Caki2 (cell line): ENCODE measurements at regions not wholly inside any gene's neighbourhood (a gene's known extent, or its start where the extent isn't known, plus 50 kb on each side); places are given as distances from the start of the nearest gene placed in this dataset.
"Not testable (repeated sequence)": the region's sequence is repeated elsewhere in the genome, so short reads cannot be mapped to it uniquely, and the experiment has no call there.

Experiments
- DNase-seq: peaks from one replicate; pipeline ENCODE4 v3.0.0-alpha.2; 2015; ENCODE audit warnings: low read depth
- in situ Hi-C: cut with HindIII; loops from 2 replicates; pipeline ENCODE4 v1.10.0; 2016; ENCODE audit warnings: low sequenced_read_pairs, low pct_unique_long_range_greater_than_20kb, mixed read lengths

DNA sequence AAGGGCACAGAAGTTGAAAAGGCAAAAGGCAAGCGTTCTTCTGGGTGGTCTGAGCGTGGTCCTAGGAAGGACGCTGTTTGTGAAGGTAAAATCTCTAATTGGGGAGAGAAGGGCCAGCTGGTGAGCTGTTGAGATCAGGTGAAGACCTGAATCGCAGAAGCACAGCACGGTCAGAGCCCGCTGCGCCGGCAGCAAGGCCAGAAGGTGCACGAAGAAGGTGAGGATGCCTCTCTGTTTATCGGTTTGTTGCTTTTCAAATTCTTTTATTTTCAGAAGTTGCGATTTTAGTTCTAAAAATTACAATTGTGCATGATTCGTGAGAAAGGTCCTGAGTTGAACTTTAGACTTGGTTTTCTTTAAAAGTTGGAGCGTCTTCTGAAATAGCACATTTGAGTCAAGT lies 247.8 kb upstream of the FOXK1 start:
- DNase-seq = no peak
- in situ Hi-C loops = no loop called here

DNA sequence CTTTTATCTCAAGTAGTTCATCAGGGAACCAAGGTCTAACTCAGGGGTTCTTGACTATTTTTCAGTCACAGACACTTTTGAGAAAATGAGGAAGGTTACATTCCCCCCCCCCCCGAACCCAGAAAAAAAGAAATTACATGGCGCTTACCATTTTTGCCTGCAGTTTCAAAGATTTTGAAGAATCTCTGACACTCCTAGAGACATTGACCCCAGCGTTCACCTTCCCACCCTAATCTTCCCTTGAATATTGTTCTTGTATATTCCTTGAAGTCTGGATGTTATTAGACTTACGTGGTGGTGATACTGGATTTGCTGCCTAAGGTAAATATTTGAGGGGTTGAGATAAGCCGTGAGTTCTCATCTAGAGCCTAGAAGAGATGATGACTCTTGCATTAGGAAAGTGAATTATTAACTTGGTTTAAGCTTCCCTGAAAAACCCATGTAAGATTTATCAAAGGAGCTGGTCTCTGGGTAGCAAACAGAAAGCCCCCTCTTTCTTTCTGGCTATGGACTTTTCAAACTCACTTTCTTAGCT lies 245.7 kb upstream of the FOXK1 start:
- in situ Hi-C loops = no loop called here
- no peak for DNase-seq

GRCh38 chr7:4436936-4437335 lies 245.2 kb upstream of the FOXK1 start:
- no peak for DNase-seq
- in situ Hi-C loops = no loop called here

GRCh38 chr7:4437916-4438315 lies 244.2 kb upstream of the FOXK1 start:
- in situ Hi-C loops = no loop called here
- DNase-seq = no peak

- DNase-seq = no peak
- in situ Hi-C loops = no loop called here
Observed at GRCh38 chr7:4438723-4439245, 243.3 kb upstream of the FOXK1 start.

GRCh38 chr7:4439444-4439843 lies 242.7 kb upstream of the FOXK1 start:
- in situ Hi-C loops = no loop called here
- no peak for DNase-seq

DNA sequence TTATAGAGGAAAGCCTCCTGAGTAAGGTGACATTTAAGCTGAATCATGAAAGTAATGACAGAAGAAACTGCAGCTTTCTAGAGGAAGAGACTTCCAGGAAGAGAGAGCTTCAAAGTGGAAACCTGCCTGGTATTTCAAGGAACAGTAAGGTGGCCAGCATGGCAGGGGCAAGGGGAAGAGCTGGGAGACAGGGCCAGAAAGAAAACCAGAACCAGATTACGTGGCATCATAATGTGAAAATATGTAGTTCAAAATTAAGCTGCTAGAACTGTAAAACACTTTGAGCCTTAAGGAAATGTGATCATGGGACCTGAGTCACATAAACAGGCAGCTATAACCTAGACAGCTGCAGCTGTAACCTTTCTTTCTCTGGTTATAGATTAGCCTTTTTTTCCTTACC lies 238.0 kb upstream of the FOXK1 start:
- DNase-seq = no peak
- in situ Hi-C loops = no loop called here

DNA sequence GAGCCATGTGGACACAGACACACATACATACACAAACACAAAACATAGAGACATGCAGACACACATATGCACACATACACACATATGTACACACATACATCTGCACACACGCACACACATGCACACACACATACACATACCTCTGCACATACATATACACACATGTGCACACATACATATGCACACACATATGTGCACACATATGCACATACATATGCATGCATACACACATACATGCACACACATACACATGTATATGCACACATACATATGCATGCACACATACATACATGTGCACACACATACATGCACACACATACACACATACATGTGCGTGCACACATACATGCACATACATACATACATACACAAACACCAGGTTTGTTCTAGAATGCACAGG lies 236.3 kb upstream of the FOXK1 start:
- in situ Hi-C loops = no loop called here
- no peak for DNase-seq

- in situ Hi-C loops = no loop called here
- DNase-seq = no peak
Observed at GRCh38 chr7:4449263-4449662, 232.8 kb upstream of the FOXK1 start.

DNA sequence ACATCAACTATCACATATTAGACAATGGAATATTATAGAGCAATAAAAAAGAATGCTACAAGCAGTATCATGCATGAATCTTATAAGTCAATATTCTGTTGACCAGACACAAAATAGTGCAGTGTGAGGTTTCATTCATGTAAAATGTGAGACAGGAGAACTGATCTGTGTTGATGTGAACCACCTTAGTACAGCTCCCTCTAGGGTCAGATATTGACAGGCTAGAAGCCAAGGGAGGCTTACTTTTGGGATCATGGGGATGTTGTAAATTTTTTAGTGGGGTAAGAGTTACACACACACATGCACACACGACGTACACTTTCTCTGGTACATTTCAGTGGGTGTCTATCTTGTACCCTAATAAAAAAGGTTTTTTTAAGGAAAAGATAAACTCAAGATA lies 231.6 kb upstream of the FOXK1 start:
- in situ Hi-C loops = no loop called here

GRCh38 chr7:4460597-4460996 lies 221.5 kb upstream of the FOXK1 start:
- no peak for DNase-seq
- in situ Hi-C loops = no loop called here

More for the DNA sequence above, 231.6 kb upstream of the FOXK1 start:
- no peak for DNase-seq

DNA sequence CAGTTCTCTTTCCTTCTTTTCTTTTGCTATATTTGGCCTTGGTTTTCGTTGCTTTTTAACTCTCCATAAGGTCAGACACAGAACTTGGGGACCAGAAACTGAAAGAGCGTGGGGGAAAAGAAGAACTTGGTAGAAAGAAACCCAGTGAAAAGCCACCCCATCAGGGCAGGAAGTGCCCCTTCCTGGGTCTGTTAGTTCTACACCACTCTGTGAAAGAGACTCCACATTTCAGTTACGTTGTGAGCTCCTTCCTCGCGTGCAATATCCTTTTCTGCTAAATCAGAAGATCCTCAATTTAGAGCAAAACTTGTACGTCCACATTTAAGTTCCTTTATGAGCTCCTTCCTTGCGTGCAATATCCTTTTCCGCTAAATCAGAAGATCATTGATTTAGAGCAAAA lies 220.6 kb upstream of the FOXK1 start:
- DNase-seq = no peak
- in situ Hi-C loops = no loop called here

DNA sequence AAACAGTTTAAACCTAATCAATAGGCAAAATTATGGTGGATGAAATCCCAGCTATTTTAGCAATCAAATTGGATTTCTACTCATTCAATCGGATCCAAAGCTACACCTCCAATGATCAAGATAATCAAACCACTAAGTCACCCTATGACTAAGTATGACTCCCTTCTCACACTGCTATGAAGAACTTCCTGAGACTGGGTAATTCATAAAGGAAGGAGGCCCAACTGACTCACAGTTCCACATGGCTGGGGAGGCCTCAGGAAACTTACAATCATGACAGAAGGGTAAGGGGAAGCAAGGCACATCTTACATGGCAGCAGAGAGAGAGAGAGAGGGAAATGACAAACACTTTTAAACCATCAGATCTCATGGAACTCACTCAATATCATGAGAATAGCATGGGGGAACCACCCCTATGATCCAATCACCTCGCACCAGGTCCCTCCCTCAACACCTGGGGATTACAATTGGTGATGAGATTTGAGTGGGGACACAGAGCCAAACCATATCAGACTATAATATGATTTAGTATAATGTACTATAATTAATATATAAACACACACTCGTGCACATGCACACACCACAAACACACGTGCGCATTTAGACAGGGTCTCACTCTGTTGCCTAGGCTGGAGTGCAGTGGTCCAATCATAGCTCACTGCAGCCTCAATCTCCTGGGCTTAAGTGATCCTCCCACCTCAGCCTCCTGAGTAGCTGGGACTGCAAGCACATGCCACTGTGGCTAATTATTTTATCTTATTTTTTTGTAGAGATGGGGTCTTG lies 213.6 kb upstream of the FOXK1 start:
- no peak for DNase-seq
- in situ Hi-C loops = no loop called here

DNA sequence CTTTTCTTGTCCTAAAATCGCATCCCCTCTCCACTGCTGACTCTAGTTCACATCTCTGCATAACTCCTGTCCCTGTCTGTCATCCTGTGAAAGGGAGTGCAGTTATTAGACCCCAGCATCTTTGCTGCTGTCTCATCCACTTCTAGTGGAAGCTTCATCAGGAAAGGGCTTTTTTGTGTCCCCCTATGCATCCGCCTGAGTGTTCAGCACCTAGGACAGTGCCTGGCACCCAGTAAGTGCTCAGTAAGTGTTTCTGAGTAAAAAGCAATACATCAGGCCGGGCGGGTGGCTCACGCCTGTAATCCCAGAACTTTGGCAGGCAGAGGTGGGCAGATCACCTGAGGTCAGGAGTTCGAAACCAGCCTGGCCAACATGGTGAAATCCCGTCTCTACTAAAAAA lies 211.8 kb upstream of the FOXK1 start:
- DNase-seq = no peak
- in situ Hi-C loops = no loop called here

DNA sequence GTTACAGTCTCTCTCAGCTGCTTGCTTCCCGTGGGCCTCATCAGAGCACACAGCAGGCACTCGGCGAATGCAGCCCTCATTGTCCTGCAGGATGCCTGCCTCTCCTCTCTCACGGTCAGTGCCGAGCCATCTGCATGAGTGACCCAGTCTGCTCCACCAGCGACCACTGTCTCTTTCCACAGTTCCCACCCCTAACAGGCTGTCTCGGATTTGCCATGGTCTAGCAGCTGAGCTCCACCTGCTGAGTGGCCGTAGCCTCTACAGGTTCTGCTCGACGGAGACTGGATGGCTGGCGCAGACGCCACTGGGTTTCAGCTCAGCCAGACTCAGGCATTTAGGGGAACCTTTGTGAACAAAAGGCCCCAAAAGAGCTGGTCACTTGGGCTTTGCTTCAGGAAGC lies 209.4 kb upstream of the FOXK1 start:
- DNase-seq = no peak
- in situ Hi-C loops = no loop called here

- in situ Hi-C loops = no loop called here
- peak; percentile 66 for DNase-seq
Observed at GRCh38 chr7:4479367-4480039, 202.6 kb upstream of the FOXK1 start.

DNA sequence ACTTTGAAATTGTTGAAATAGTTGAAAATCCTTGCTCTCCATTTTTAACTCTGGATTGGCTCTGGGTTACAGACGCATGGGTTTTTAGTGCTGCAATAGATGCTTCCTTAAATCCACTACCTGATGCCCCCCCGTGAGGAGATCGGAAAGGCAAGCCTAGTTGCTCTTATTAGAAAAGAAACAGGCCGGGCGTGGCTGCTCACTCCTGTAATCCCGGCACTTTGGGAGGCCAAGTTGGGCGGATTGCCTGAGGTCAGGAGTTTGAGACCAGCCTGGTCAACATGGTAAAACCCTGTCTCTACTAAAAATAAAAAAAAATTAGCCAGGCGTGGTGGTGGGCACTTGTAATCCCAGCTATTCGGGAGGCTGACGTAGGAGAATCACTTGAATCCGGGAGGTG lies 202.0 kb upstream of the FOXK1 start:
- in situ Hi-C loops, DNase-seq: not testable (repeated sequence)

DNA sequence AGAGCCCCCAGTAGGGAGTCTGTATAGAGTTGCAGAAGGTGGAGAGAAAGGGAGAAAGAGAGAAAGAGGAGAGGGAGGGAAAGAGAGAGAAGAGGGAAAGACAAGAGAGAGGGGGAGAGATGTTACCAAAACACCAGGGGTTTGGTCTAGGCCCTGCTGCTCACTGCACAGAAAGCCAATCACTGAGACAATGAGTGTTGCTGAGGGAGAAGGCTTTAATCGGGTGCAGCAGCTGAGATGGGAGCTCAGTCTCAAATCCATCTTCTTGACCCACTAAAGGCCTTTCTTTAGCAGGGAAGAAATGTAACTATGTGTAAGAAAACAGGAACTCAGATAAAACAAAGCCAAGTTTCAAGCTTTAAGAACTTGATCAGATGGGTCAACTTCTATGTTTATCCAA lies 198.2 kb upstream of the FOXK1 start:
- in situ Hi-C loops = no loop called here
- DNase-seq = no peak

DNA sequence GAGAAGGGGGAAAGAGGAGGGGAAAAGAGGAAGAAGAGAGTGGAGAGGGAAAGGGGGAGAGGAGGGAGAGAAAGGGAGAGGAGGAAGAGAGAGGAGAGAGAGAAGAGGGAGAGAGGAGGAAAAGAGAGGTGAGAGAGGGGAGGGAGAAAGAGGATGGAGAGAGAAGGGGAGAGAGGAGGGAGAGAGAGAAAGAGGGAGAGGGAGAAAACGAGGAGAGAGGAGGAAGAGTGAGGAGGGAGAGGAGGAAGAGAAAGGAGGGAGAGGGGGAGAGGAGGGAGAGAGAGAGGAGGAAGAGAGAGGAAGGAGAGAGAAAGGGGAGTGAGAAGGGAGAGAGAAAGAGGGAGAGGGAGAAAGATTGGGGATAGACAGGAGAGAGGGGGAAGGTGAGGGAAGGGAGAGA lies 197.6 kb upstream of the FOXK1 start:
- in situ Hi-C loops = no loop called here
- DNase-seq = no peak

GRCh38 chr7:4486907-4487306 lies 195.2 kb upstream of the FOXK1 start:
- in situ Hi-C loops = no loop called here
- DNase-seq = no peak
